C4-2B (cell line): ENCODE measurements at regions not wholly inside any gene's neighbourhood (a gene's known extent, or its start where the extent isn't known, plus 50 kb on each side); places are given as distances from the start of the nearest gene placed in this dataset.

Source experiments
- ZFX ChIP-seq: fragments of 450-650 bp; IDR thresholded peaks from 2 replicates; pipeline ENCODE4 v1.6.1; 2017
- TF ChIP-seq, protein P1 (sequence below): fragments of 450-650 bp; conservative IDR thresholded peaks from 2 replicates; pipeline ENCODE4 v1.5.1; 2017; ENCODE audit warnings: mild to moderate bottlenecking

DNA sequence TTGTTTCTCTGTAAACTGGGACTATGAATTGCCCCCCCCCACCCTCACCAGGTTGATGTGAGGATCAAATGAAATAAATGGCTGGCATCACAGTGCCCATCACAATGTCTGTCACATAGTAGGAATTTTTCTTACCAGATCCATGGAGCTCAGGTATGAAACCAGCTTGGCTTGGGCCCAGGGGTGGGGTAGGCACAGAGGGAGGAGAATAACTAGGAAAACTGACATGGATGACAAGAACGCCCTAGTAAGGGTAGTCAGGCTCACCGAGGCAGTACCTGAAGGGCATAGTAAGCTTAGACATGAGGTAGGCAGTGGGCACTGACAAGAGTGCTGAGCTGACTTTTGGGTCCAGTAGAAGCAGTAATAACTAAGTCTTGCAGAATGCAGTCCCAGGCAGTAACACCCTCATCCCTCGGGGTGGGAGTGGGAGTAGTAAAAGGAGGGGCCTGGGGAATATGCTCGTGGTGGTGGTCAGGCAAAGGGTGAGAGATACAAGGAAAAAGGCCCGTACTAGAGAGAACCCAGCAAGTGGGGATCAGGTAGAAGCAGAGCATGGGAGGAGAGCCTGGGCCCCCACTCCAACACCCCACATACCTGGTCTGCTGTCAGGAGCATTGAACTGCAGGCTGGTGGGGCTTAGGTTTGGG is 155.9 kb upstream of the PJA1 start:
- TF ChIP-seq, protein P1, sequence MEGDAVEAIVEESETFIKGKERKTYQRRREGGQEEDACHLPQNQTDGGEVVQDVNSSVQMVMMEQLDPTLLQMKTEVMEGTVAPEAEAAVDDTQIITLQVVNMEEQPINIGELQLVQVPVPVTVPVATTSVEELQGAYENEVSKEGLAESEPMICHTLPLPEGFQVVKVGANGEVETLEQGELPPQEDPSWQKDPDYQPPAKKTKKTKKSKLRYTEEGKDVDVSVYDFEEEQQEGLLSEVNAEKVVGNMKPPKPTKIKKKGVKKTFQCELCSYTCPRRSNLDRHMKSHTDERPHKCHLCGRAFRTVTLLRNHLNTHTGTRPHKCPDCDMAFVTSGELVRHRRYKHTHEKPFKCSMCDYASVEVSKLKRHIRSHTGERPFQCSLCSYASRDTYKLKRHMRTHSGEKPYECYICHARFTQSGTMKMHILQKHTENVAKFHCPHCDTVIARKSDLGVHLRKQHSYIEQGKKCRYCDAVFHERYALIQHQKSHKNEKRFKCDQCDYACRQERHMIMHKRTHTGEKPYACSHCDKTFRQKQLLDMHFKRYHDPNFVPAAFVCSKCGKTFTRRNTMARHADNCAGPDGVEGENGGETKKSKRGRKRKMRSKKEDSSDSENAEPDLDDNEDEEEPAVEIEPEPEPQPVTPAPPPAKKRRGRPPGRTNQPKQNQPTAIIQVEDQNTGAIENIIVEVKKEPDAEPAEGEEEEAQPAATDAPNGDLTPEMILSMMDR: no peak
- no peak for TF ChIP-seq ZFX
